ENCODE measurements at regions not wholly inside any gene's neighbourhood (a gene's known extent, or its start where the extent isn't known, plus 50 kb on each side); places are given as distances from the start of the nearest gene placed in this dataset.

DNA sequence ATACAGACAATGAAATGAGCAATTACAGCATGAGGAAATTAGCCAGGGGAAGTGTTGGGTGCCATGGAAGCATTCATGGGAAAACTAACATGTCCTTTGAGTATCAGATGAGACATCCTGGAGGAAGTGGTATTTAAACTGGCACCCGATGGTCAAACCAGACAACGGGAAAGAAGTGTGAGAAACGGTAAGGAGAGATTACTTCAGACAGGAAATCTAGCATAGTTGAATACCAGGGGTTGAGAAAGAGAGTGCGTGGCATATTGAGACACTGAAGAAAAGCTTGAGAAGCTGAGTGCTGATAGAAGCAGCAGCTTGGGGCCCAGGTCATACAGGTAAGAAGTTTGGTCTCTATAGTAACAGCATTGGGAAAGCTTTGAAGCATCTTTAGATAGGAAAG lies 175.3 kb downstream of the C11orf87 start:
- TF ChIP-seq, protein P1, sequence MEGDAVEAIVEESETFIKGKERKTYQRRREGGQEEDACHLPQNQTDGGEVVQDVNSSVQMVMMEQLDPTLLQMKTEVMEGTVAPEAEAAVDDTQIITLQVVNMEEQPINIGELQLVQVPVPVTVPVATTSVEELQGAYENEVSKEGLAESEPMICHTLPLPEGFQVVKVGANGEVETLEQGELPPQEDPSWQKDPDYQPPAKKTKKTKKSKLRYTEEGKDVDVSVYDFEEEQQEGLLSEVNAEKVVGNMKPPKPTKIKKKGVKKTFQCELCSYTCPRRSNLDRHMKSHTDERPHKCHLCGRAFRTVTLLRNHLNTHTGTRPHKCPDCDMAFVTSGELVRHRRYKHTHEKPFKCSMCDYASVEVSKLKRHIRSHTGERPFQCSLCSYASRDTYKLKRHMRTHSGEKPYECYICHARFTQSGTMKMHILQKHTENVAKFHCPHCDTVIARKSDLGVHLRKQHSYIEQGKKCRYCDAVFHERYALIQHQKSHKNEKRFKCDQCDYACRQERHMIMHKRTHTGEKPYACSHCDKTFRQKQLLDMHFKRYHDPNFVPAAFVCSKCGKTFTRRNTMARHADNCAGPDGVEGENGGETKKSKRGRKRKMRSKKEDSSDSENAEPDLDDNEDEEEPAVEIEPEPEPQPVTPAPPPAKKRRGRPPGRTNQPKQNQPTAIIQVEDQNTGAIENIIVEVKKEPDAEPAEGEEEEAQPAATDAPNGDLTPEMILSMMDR (IDR thresholded peaks at IDR 0.05; ENCODE audit: low read length), result no peak
- no peak for TF ChIP-seq EZH2 (optimal IDR thresholded peaks at IDR 0.05; ENCODE audit: low read depth, low read length)
